Gastroesophageal sphincter (tissue), 3 donors: ENCODE measurements at regions not wholly inside any gene's neighbourhood (a gene's known extent, or its start where the extent isn't known, plus 50 kb on each side); places are given as distances from the start of the nearest gene placed in this dataset.

Source experiments
- POLR2A ChIP-seq, 2 donors: fragments of 450-650 bp; IDR thresholded peaks; one replicate each; pipeline ENCODE4 v1.6.1; 2017; ENCODE audit warnings: antibody characterized with exemption in 2 of 2, mild to moderate bottlenecking in 2 of 2, moderate library complexity in 1 of 2
- POLR2AphosphoS5 ChIP-seq: sonication (generic); formaldehyde crosslinking; IDR thresholded peaks from one replicate; pipeline ENCODE4 v1.6.1; 2017; ENCODE audit warnings: antibody characterized with exemption
- TF ChIP-seq, protein P1 (sequence below), 4 experiments: fragments of 200-600 bp in 2 of 4; fragments of 450-650 bp in 2 of 4; sonication (generic) in 1 of 4; IDR thresholded peaks; one replicate each; pipeline ENCODE4 v1.5.1; 2017 to 2019; ENCODE audit warnings: antibody characterized with exemption in 4 of 4, mild to moderate bottlenecking in 2 of 4, moderate library complexity in 2 of 4

DNA sequence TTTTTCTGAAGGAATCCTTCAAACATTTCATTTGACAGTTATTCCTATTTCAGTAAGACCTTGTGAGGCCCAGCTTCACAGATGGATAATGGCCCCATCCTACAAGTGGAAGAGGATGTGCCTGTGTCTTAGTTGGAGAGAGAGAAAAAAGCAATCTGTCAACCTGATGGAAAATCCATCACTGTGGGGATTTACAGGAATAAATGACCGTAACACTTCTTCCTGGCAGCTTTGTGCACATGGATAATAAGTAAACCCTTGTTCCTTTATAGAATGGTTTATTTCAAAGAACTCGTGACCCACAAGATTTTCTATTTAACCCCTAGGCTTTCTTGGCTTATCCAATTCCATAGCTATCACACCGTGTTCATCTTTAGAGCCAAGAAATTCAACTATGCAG, 121.4 kb upstream of the PCED1B start:
- TF ChIP-seq, protein P1, sequence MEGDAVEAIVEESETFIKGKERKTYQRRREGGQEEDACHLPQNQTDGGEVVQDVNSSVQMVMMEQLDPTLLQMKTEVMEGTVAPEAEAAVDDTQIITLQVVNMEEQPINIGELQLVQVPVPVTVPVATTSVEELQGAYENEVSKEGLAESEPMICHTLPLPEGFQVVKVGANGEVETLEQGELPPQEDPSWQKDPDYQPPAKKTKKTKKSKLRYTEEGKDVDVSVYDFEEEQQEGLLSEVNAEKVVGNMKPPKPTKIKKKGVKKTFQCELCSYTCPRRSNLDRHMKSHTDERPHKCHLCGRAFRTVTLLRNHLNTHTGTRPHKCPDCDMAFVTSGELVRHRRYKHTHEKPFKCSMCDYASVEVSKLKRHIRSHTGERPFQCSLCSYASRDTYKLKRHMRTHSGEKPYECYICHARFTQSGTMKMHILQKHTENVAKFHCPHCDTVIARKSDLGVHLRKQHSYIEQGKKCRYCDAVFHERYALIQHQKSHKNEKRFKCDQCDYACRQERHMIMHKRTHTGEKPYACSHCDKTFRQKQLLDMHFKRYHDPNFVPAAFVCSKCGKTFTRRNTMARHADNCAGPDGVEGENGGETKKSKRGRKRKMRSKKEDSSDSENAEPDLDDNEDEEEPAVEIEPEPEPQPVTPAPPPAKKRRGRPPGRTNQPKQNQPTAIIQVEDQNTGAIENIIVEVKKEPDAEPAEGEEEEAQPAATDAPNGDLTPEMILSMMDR (IDR thresholded peaks at IDR 0.05) = no peak
- TF ChIP-seq POLR2A (IDR thresholded peaks at IDR 0.05) = no peak
- TF ChIP-seq POLR2AphosphoS5 = no peak
